ENCODE measurements at regions not wholly inside any gene's neighbourhood (a gene's known extent, or its start where the extent isn't known, plus 50 kb on each side); places are given as distances from the start of the nearest gene placed in this dataset.
A peak's percentile ranks its signal among the peaks of the same experiment; 100 is the strongest.

GRCh38 chr11:79627281-79627680 lies 186.5 kb upstream of the TENM4 start:
- no peak overlapping the region for H2AFZ ChIP-seq
- 55% methylated on average over 6 of the region's 6 CpGs for WGBS (ENCODE audit: low lambda C conversion rate, missing lambda C conversion rate)
- no peak for TF ChIP-seq EZH2phosphoT487 (IDR thresholded peaks at IDR 0.05; ENCODE audit: low read depth, severe bottlenecking, unreplicated experiment)
- no peak for TF ChIP-seq EZH2 (IDR thresholded peaks at IDR 0.05; ENCODE audit: borderline replicate concordance)
- no peak for TF ChIP-seq CTCF (IDR thresholded peaks at IDR 0.05; ENCODE audit: poor library complexity)
- no peaks in the 10 kb centered on the region for H3K9me2 ChIP-seq (replicated peaks; ENCODE audit: insufficient read depth)
- no peak overlapping the region for H3K4me3 ChIP-seq
- no peaks in the 10 kb centered on the region for H4K20me1 ChIP-seq (ENCODE audit: insufficient read depth, poor library complexity, severe bottlenecking)
- H3K36me3 ChIP-seq (replicated peaks; ENCODE audit: insufficient read depth, low read depth) = no peaks in the 10 kb centered on the region
- H3K9me3 ChIP-seq (ENCODE audit: low read depth) = no peaks in the 10 kb centered on the region
- no peak overlapping the region for H3K27ac ChIP-seq
- peaks cover 18% of the 10 kb centered on the region for H3K4me1 ChIP-seq (ENCODE audit: insufficient read depth)
- no peaks in the 10 kb centered on the region for H3K79me2 ChIP-seq
- DNase-seq (ENCODE audit: low spot score) = no peak
- H3K27me3 ChIP-seq = no peaks in the 10 kb centered on the region
- no peak overlapping the region for H3K4me2 ChIP-seq

DNA sequence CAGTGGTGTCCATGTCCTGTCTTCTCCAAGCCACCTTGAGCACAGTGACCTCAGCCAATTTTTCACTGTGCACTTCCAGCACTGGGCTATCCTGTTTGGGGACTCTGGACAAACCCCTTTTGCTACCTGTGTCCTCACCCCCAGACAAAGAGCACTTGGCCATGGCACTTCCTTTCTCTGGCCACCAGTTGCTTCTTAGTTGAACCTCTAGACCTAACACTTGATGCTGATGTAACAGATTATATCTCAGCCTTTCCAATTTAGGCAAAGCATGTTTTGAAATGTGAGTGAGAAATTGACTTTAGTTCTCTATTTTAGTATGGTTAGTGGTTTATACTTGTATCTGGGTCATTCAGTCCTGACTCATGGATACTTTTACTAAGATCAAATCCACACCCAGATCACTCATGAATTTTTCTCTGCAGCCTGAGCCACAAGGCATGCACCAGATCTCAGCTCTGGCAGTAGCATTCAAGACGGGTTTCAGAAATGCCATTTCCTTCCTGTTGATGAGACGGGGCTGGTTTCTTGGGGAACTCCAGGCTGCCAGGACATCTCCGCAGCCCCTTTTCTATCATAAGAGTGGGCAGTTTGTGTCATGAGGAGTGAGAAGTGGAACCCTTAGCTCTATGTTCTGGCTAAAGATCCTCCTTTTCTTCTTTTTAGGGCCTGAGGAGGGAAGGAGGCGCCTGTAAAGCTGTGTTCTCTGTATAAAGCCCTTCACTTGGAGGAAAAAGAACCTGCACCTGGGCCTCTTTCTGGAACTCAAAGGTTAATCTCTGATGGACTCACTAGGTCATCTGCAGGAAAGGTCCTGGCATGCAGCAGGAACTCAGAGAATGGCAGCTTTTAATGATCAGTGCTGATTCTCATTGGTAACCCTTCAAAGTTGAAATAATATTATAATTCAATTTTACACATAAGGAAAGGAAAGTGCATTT lies 185.6 kb upstream of the TENM4 start:
- Histone ChIP-seq H3K79me2 (no peaks in the 10 kb centered on the region), H3K27ac (peak overlapping the region; percentile 65), H3K9me3 (ENCODE audit: low read depth) (no peaks in the 10 kb centered on the region), H3K36me3 (replicated peaks; ENCODE audit: insufficient read depth, low read depth) (no peaks in the 10 kb centered on the region), H4K20me1 (ENCODE audit: insufficient read depth, poor library complexity, severe bottlenecking) (no peaks in the 10 kb centered on the region), H3K4me3 (no peak overlapping the region), H2AFZ (no peak overlapping the region), H3K4me1 (ENCODE audit: insufficient read depth) (peaks cover 18% of the 10 kb centered on the region), H3K27me3 (no peaks in the 10 kb centered on the region), H3K9me2 (replicated peaks; ENCODE audit: insufficient read depth) (no peaks in the 10 kb centered on the region), H3K4me2 (peak overlapping the region; percentile 23)
- DNase-seq (ENCODE audit: low spot score) = no peak
- no peak for TF ChIP-seq CTCF (IDR thresholded peaks at IDR 0.05; ENCODE audit: poor library complexity)
- no peak for TF ChIP-seq EZH2phosphoT487 (IDR thresholded peaks at IDR 0.05; ENCODE audit: low read depth, severe bottlenecking, unreplicated experiment)
- no peak for TF ChIP-seq EZH2 (IDR thresholded peaks at IDR 0.05; ENCODE audit: borderline replicate concordance)
- WGBS (ENCODE audit: low lambda C conversion rate, missing lambda C conversion rate) = 84% methylated on average over 4 of the region's 4 CpGs

- H3K9me2 ChIP-seq (replicated peaks; ENCODE audit: insufficient read depth) = no peaks in the 10 kb centered on the region
- 93% methylated on average over 2 of the region's 2 CpGs for WGBS (ENCODE audit: low lambda C conversion rate, missing lambda C conversion rate)
- peaks cover 18% of the 10 kb centered on the region for H3K4me1 ChIP-seq (ENCODE audit: insufficient read depth)
- H2AFZ ChIP-seq = no peak overlapping the region
- no peak for TF ChIP-seq CTCF (IDR thresholded peaks at IDR 0.05; ENCODE audit: poor library complexity)
- H3K9me3 ChIP-seq (ENCODE audit: low read depth) = no peaks in the 10 kb centered on the region
- H3K27me3 ChIP-seq = no peaks in the 10 kb centered on the region
- H3K4me2 ChIP-seq = no peak overlapping the region
- H4K20me1 ChIP-seq (ENCODE audit: insufficient read depth, poor library complexity, severe bottlenecking) = no peaks in the 10 kb centered on the region
- no peak for DNase-seq (ENCODE audit: low spot score)
- no peak overlapping the region for H3K4me3 ChIP-seq
- no peak overlapping the region for H3K27ac ChIP-seq
- H3K36me3 ChIP-seq (replicated peaks; ENCODE audit: insufficient read depth, low read depth) = no peaks in the 10 kb centered on the region
- no peaks in the 10 kb centered on the region for H3K79me2 ChIP-seq
Measured at GRCh38 chr11:79623375-79623774, 182.5 kb upstream of the TENM4 start.
